ENCODE measurements at regions not wholly inside any gene's neighbourhood (a gene's known extent, or its start where the extent isn't known, plus 50 kb on each side); places are given as distances from the start of the nearest gene placed in this dataset.

GRCh38 chr10:59512951-59513350 lies 150.6 kb upstream of the FAM13C start:
- no peak for TF ChIP-seq CTCF (IDR thresholded peaks at IDR 0.05; ENCODE audit: insufficient read depth, low read depth, low read length)

DNA sequence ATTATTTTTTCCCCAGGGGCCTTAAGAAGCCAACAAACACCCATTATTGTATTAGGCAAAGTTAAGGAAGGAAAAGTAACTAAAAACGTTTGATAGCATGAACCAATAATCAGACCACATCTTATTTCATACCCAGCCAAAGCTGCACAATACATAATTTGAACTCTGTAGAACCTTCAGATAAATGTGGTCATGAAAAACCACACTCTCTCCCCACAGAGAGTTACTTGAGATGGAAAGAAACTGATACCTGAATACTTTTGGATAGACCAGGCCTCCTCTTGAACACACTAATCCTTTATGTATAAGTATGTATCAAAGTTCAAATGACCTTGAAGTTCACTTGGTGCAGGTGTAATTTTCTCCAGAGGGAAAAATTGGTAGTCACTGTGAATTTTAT lies 146.6 kb upstream of the FAM13C start:
- TF ChIP-seq CTCF (IDR thresholded peaks at IDR 0.05; ENCODE audit: insufficient read depth, low read depth, low read length), result no peak
- no peak for DNase-seq (ENCODE audit: low read depth)
- H3K4me3 ChIP-seq (ENCODE audit: low read depth, low read length), result no peak overlapping the region

More at GRCh38 chr10:59512951-59513350, 150.6 kb upstream of the FAM13C start:
- H3K4me3 ChIP-seq (ENCODE audit: low read depth, low read length), result no peak overlapping the region
- no peak for DNase-seq (ENCODE audit: low read depth)

DNA sequence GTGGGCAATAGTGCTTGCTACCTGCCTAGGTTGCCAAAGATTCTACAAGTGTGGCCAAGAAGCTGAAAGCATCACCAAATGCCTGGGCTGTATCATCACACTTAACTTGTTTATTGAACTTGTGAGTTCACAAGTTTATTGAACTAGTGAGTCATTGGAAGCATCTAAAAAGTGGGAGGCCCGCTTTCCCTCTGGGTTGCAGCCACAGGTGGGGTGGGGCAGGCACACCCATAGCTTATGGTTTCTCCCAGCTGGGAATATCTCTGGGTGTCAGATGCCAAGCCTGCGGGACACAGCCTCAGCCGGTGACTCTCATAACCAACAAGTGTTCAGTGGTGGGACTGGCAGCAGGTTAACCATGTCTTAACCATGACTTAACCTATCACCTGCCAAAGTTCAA lies 145.9 kb upstream of the FAM13C start:
- DNase-seq (ENCODE audit: low read depth), result no peak
- H3K4me3 ChIP-seq (ENCODE audit: low read depth, low read length), result no peak overlapping the region
- TF ChIP-seq CTCF (IDR thresholded peaks at IDR 0.05; ENCODE audit: insufficient read depth, low read depth, low read length), result no peak

GRCh38 chr10:59505926-59506325 lies 143.6 kb upstream of the FAM13C start:
- TF ChIP-seq CTCF (IDR thresholded peaks at IDR 0.05; ENCODE audit: insufficient read depth, low read depth, low read length), result no peak
- no peak for DNase-seq (ENCODE audit: low read depth)
- no peak overlapping the region for H3K4me3 ChIP-seq (ENCODE audit: low read depth, low read length)

DNA sequence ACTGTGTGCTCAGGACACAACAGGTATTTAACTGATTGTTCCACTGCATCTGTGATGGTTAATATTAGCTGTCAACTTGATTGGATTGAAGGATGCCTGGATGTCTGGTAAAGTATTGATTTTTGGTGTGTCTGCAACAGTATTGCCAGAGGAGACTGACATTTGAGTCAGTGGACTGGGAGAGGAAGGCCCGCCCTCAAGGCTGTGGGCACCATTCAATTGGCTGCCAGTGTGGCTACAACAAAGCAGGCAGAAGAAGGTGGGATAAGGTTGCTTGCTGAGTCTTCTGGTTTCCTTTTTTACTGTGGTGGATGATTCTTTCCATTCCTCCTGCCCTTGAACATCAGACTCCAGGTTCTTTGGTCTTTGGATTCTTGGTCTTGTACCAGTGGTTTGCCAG lies 137.1 kb upstream of the FAM13C start:
- H3K4me3 ChIP-seq (ENCODE audit: low read depth, low read length), result no peak overlapping the region
- no peak for TF ChIP-seq CTCF (IDR thresholded peaks at IDR 0.05; ENCODE audit: insufficient read depth, low read depth, low read length)

DNA sequence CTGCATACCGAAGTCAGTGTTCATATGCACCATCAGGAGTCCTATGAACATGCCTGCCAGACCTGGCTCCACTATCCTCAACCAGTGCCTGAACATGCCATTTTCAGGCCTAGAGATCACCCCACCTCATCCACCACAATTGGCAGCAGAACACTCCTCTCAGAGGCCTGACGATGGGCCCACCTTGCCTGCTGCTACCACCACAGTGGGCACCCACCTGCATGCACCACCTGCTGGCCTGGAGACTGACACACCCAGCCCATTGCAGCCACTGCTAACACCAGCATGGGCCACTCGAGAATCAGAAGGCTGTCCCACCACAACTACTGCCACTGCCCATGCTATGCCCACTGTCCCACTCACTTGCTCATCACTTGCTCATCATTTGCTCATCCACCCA lies 130.7 kb upstream of the FAM13C start:
- no peak overlapping the region for H3K4me3 ChIP-seq (ENCODE audit: low read depth, low read length)
- no peak for TF ChIP-seq CTCF (IDR thresholded peaks at IDR 0.05; ENCODE audit: insufficient read depth, low read depth, low read length)
- no peak for DNase-seq (ENCODE audit: low read depth)

More for the DNA sequence above, 137.1 kb upstream of the FAM13C start:
- DNase-seq (ENCODE audit: low read depth), result no peak

GRCh38 chr10:59479426-59479825 lies 117.1 kb upstream of the FAM13C start:
- no peak overlapping the region for H3K4me3 ChIP-seq (ENCODE audit: low read depth, low read length)
- no peak for DNase-seq (ENCODE audit: low read depth)
- TF ChIP-seq CTCF (IDR thresholded peaks at IDR 0.05; ENCODE audit: insufficient read depth, low read depth, low read length), result no peak

All from fibroblast of villous mesenchyme (primary cell).